ENCODE measurements at regions not wholly inside any gene's neighbourhood (a gene's known extent, or its start where the extent isn't known, plus 50 kb on each side); places are given as distances from the start of the nearest gene placed in this dataset.

- H3K27me3 ChIP-seq (ENCODE audit: control insufficient read depth in 3 of 3, insufficient read depth in 3 of 3, low read length in 2 of 3): no peaks in the 10 kb centered on the region
- WGBS, 2 donors: 76 to 81% methylated on average over 7 of the region's 7 CpGs
- no peaks in the 10 kb centered on the region for H3K36me3 ChIP-seq (ENCODE audit: control insufficient read depth in 4 of 4, insufficient read depth in 4 of 4, low read length in 4 of 4)
- no peak overlapping the region for H3K4me3 ChIP-seq
- no peak for TF ChIP-seq CTCF (IDR thresholded peaks at IDR 0.05; ENCODE audit: control extremely low read depth, extremely low read depth)
- DNase-seq: no peak
- no peak for ATAC-seq (ENCODE audit: insufficient read depth, low FRiP score)
- H3K4me1 ChIP-seq (ENCODE audit: control insufficient read depth in 5 of 5, insufficient read depth in 5 of 5, low read length in 5 of 5): no peaks in the 10 kb centered on the region
- peaks cover 0 to 5% (median 2%) of the 10 kb centered on the region in 4 donors for H3K9me3 ChIP-seq (ENCODE audit: control insufficient read depth in 4 of 4, insufficient read depth in 3 of 4, low read length in 3 of 4)
- H3K27ac ChIP-seq (ENCODE audit: low read depth in 1 of 2, low read length in 1 of 2): no peak overlapping the region
- H3K9ac ChIP-seq (ENCODE audit: insufficient read depth in 1 of 2, low read length in 2 of 2): no peak overlapping the region
These were observed 109.6 kb downstream of the SLC35B3 start for GRCh38 chr6:8325743-8326142.

GRCh38 chr6:8322659-8323058 is 112.7 kb downstream of the SLC35B3 start:
- H3K4me1 ChIP-seq (ENCODE audit: control insufficient read depth in 5 of 5, insufficient read depth in 5 of 5, low read length in 5 of 5): no peaks in the 10 kb centered on the region
- no peak overlapping the region for H3K27ac ChIP-seq (ENCODE audit: low read depth in 1 of 2, low read length in 1 of 2)
- no peaks in the 10 kb centered on the region for H3K36me3 ChIP-seq (ENCODE audit: control insufficient read depth in 4 of 4, insufficient read depth in 4 of 4, low read length in 4 of 4)
- ATAC-seq (ENCODE audit: insufficient read depth, low FRiP score) (no peak), DNase-seq (no peak)
- H3K9me3 ChIP-seq (ENCODE audit: control insufficient read depth in 4 of 4, insufficient read depth in 3 of 4, low read length in 3 of 4): peaks cover 0 to 5% (median 2%) of the 10 kb centered on the region in 4 donors
- no peak overlapping the region for H3K9ac ChIP-seq (ENCODE audit: insufficient read depth in 1 of 2, low read length in 2 of 2)
- TF ChIP-seq CTCF (IDR thresholded peaks at IDR 0.05; ENCODE audit: control extremely low read depth, extremely low read depth): no peak
- H3K27me3 ChIP-seq (ENCODE audit: control insufficient read depth in 3 of 3, insufficient read depth in 3 of 3, low read length in 2 of 3): no peaks in the 10 kb centered on the region
- no peak overlapping the region for H3K4me3 ChIP-seq
- WGBS, 2 donors: 86 to 89% methylated on average over 6 of the region's 6 CpGs

- H3K9ac ChIP-seq (ENCODE audit: insufficient read depth in 1 of 2, low read length in 2 of 2): no peak overlapping the region
- no peaks in the 10 kb centered on the region for H3K27me3 ChIP-seq (ENCODE audit: control insufficient read depth in 3 of 3, insufficient read depth in 3 of 3, low read length in 2 of 3)
- 89 to 90% methylated on average over 3 of the region's 3 CpGs for WGBS, 2 donors
- peaks cover 0 to 5% (median 2%) of the 10 kb centered on the region in 4 donors for H3K9me3 ChIP-seq (ENCODE audit: control insufficient read depth in 4 of 4, insufficient read depth in 3 of 4, low read length in 3 of 4)
- no peak overlapping the region for H3K4me3 ChIP-seq
- H3K4me1 ChIP-seq (ENCODE audit: control insufficient read depth in 5 of 5, insufficient read depth in 5 of 5, low read length in 5 of 5): no peaks in the 10 kb centered on the region
- no peak overlapping the region for H3K27ac ChIP-seq (ENCODE audit: low read depth in 1 of 2, low read length in 1 of 2)
- no peaks in the 10 kb centered on the region for H3K36me3 ChIP-seq (ENCODE audit: control insufficient read depth in 4 of 4, insufficient read depth in 4 of 4, low read length in 4 of 4)
- no peak for DNase-seq
- ATAC-seq (ENCODE audit: insufficient read depth, low FRiP score): no peak
- TF ChIP-seq CTCF (IDR thresholded peaks at IDR 0.05; ENCODE audit: control extremely low read depth, extremely low read depth): no peak
These were observed 113.5 kb downstream of the SLC35B3 start for GRCh38 chr6:8321671-8322404.

GRCh38 chr6:8315154-8315553 is 120.2 kb downstream of the SLC35B3 start:
- H3K36me3 ChIP-seq (ENCODE audit: control insufficient read depth in 4 of 4, insufficient read depth in 4 of 4, low read length in 4 of 4): no peaks in the 10 kb centered on the region
- H3K9ac ChIP-seq (ENCODE audit: insufficient read depth in 1 of 2, low read length in 2 of 2): no peak overlapping the region
- DNase-seq (peak in 1 of 3 donors; percentile 6), ATAC-seq (ENCODE audit: insufficient read depth, low FRiP score) (no peak)
- peaks cover 0 to 1% (median 0%) of the 10 kb centered on the region in 4 donors for H3K9me3 ChIP-seq (ENCODE audit: control insufficient read depth in 4 of 4, insufficient read depth in 3 of 4, low read length in 3 of 4)
- no peak for TF ChIP-seq CTCF (IDR thresholded peaks at IDR 0.05; ENCODE audit: control extremely low read depth, extremely low read depth)
- no peak overlapping the region for H3K27ac ChIP-seq (ENCODE audit: low read depth in 1 of 2, low read length in 1 of 2)
- no peaks in the 10 kb centered on the region for H3K4me1 ChIP-seq (ENCODE audit: control insufficient read depth in 5 of 5, insufficient read depth in 5 of 5, low read length in 5 of 5)
- no peaks in the 10 kb centered on the region for H3K27me3 ChIP-seq (ENCODE audit: control insufficient read depth in 3 of 3, insufficient read depth in 3 of 3, low read length in 2 of 3)
- H3K4me3 ChIP-seq: no peak overlapping the region
- WGBS, 2 donors: 88 to 94% methylated on average over 5 of the region's 5 CpGs

Data from lung (tissue), 11 donors.